ENCODE measurements at regions not wholly inside any gene's neighbourhood (a gene's known extent, or its start where the extent isn't known, plus 50 kb on each side); places are given as distances from the start of the nearest gene placed in this dataset.

DNA sequence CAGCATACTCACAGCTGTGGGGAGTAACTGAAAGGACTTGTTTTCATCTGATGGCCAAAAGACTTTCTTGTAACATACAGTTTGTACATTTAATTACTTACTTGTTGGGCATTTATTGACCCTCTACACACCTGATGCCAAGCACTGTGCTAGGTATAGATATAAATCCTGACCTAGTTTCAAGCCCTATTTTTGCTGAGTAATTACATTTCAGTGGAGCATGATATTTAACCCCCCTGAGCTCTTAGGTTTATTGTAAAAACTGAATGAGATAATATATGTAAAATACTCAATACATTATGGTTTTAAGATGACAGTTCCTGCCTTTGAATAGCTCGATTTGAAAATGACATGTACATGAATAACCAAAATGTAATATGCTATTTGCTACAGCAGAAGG, 68.1 kb upstream of the SLC12A2 start:
- no peak overlapping the region for H3K27ac ChIP-seq (ENCODE audit: low read length)
- no peaks in the 10 kb centered on the region for H3K27me3 ChIP-seq (ENCODE audit: insufficient read depth, low read depth, low read length)
- no peak overlapping the region for H3K4me3 ChIP-seq (ENCODE audit: low read length)
- TF ChIP-seq, protein P1, sequence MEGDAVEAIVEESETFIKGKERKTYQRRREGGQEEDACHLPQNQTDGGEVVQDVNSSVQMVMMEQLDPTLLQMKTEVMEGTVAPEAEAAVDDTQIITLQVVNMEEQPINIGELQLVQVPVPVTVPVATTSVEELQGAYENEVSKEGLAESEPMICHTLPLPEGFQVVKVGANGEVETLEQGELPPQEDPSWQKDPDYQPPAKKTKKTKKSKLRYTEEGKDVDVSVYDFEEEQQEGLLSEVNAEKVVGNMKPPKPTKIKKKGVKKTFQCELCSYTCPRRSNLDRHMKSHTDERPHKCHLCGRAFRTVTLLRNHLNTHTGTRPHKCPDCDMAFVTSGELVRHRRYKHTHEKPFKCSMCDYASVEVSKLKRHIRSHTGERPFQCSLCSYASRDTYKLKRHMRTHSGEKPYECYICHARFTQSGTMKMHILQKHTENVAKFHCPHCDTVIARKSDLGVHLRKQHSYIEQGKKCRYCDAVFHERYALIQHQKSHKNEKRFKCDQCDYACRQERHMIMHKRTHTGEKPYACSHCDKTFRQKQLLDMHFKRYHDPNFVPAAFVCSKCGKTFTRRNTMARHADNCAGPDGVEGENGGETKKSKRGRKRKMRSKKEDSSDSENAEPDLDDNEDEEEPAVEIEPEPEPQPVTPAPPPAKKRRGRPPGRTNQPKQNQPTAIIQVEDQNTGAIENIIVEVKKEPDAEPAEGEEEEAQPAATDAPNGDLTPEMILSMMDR (IDR thresholded peaks at IDR 0.05; ENCODE audit: poor library complexity, severe bottlenecking) = no peak
- TF ChIP-seq SMC3 (conservative IDR thresholded peaks at IDR 0.05; ENCODE audit: poor library complexity) (no peak), EP300 (conservative IDR thresholded peaks at IDR 0.05; ENCODE audit: poor library complexity, severe bottlenecking) (no peak), TAF1 (IDR thresholded peaks at IDR 0.05; ENCODE audit: low read depth) (no peak), POLR2AphosphoS5 (IDR thresholded peaks at IDR 0.05) (no peak), RAD21 (conservative IDR thresholded peaks at IDR 0.05) (no peak)
- TF ChIP-seq, protein P2, sequence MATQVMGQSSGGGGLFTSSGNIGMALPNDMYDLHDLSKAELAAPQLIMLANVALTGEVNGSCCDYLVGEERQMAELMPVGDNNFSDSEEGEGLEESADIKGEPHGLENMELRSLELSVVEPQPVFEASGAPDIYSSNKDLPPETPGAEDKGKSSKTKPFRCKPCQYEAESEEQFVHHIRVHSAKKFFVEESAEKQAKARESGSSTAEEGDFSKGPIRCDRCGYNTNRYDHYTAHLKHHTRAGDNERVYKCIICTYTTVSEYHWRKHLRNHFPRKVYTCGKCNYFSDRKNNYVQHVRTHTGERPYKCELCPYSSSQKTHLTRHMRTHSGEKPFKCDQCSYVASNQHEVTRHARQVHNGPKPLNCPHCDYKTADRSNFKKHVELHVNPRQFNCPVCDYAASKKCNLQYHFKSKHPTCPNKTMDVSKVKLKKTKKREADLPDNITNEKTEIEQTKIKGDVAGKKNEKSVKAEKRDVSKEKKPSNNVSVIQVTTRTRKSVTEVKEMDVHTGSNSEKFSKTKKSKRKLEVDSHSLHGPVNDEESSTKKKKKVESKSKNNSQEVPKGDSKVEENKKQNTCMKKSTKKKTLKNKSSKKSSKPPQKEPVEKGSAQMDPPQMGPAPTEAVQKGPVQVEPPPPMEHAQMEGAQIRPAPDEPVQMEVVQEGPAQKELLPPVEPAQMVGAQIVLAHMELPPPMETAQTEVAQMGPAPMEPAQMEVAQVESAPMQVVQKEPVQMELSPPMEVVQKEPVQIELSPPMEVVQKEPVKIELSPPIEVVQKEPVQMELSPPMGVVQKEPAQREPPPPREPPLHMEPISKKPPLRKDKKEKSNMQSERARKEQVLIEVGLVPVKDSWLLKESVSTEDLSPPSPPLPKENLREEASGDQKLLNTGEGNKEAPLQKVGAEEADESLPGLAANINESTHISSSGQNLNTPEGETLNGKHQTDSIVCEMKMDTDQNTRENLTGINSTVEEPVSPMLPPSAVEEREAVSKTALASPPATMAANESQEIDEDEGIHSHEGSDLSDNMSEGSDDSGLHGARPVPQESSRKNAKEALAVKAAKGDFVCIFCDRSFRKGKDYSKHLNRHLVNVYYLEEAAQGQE (IDR thresholded peaks at IDR 0.05; ENCODE audit: borderline replicate concordance) = no peak
- H3K79me2 ChIP-seq (replicated peaks; ENCODE audit: insufficient read depth, low read length) = no peaks in the 10 kb centered on the region
- H2AFZ ChIP-seq (ENCODE audit: low read depth, low read length) = no peak overlapping the region
- no peak overlapping the region for H3K9ac ChIP-seq (ENCODE audit: low read length)
- H3K9me2 ChIP-seq (ENCODE audit: insufficient read depth, low read length) = no peaks in the 10 kb centered on the region
- no peaks in the 10 kb centered on the region for H4K20me1 ChIP-seq (ENCODE audit: insufficient read depth)
- no peaks in the 10 kb centered on the region for H3K36me3 ChIP-seq (ENCODE audit: insufficient read depth, low read length)
- H3F3A ChIP-seq (ENCODE audit: insufficient read depth, low read length, poor library complexity, severe bottlenecking) = no peaks in the 10 kb centered on the region
- H3K4me2 ChIP-seq (ENCODE audit: low read length) = no peak overlapping the region
- no peaks in the 10 kb centered on the region for H3K9me3 ChIP-seq (ENCODE audit: low read length)

DNA sequence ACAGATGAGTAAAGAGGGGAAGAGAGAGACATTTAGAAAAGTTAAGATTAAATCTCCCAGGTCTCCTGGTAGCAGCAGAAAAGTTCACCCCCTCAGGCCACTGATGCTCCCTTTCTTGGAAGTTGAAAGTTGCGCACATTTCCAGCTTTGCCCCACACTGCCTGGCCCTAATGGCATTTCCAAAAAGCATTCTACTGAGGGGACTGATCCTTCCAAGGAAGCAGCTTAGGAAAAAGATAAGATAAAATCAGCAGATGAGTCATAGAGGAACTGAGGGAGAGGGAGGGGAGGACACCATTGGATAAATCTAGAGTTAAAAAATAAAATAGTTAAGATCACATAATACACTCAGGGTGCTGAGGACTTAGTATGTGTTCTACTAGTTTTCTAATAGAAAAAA, 67.6 kb upstream of the SLC12A2 start:
- no peaks in the 10 kb centered on the region for H3K79me2 ChIP-seq (replicated peaks; ENCODE audit: insufficient read depth, low read length)
- no peaks in the 10 kb centered on the region for H3K36me3 ChIP-seq (ENCODE audit: insufficient read depth, low read length)
- H3K27ac ChIP-seq (ENCODE audit: low read length) = no peak overlapping the region
- no peaks in the 10 kb centered on the region for H3K9me3 ChIP-seq (ENCODE audit: low read length)
- H3F3A ChIP-seq (ENCODE audit: insufficient read depth, low read length, poor library complexity, severe bottlenecking) = no peaks in the 10 kb centered on the region
- H3K9ac ChIP-seq (ENCODE audit: low read length) = no peak overlapping the region
- H3K4me3 ChIP-seq (ENCODE audit: low read length) = peak overlapping the region; percentile 6
- no peak for TF ChIP-seq EZH2 (IDR thresholded peaks at IDR 0.05; ENCODE audit: borderline replicate concordance, insufficient read depth, low read length, poor library complexity, severe bottlenecking)
- TF ChIP-seq RAD21 (conservative IDR thresholded peaks at IDR 0.05) = no peak
- TF ChIP-seq MXI1 (conservative IDR thresholded peaks at IDR 0.05; ENCODE audit: poor library complexity, severe bottlenecking) = no peak
- no peak for TF ChIP-seq SMC3 (conservative IDR thresholded peaks at IDR 0.05; ENCODE audit: poor library complexity)
- TF ChIP-seq POLR2AphosphoS5 (IDR thresholded peaks at IDR 0.05) = no peak
- TF ChIP-seq EP300 (conservative IDR thresholded peaks at IDR 0.05; ENCODE audit: poor library complexity, severe bottlenecking) = no peak
- TF ChIP-seq, protein P1 (IDR thresholded peaks at IDR 0.05; ENCODE audit: poor library complexity, severe bottlenecking) = no peak
- no peak for TF ChIP-seq TAF1 (IDR thresholded peaks at IDR 0.05; ENCODE audit: low read depth)
- H3K27me3 ChIP-seq (ENCODE audit: insufficient read depth, low read depth, low read length) = no peaks in the 10 kb centered on the region
- H4K20me1 ChIP-seq (ENCODE audit: insufficient read depth) = no peaks in the 10 kb centered on the region
- no peaks in the 10 kb centered on the region for H3K9me2 ChIP-seq (ENCODE audit: insufficient read depth, low read length)
- no peak overlapping the region for H3K4me2 ChIP-seq (ENCODE audit: low read length)
- H2AFZ ChIP-seq (ENCODE audit: low read depth, low read length) = no peak overlapping the region
